ENCODE measurements at regions not wholly inside any gene's neighbourhood (a gene's known extent, or its start where the extent isn't known, plus 50 kb on each side); places are given as distances from the start of the nearest gene placed in this dataset.

DNA sequence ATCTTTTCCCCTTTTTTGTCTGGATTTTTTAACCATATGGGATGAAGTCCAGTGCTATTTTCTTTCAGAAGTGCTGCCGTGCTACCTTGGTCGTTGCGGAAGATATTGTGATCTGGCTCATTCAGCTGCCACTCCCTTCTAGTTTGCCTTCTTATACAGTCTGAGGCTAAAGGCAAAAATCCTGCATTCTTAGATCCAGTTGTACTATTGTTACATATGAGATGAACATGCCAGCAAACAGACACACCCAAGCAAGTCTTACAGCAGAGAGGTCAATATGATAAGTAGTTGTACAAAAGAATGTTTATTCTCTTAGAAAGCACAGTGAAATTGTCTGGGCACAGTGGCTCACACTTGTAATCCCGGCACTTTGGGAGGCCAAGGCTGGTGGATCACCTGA, 108.0 kb upstream of the COX10 start:
- Histone ChIP-seq H4K20me1 (replicated peaks in 1 of 2; ENCODE audit: control insufficient read depth in 1 of 2, insufficient read depth in 2 of 2, low read length in 2 of 2) (no peaks in the 10 kb centered on the region), H3K27ac (ENCODE audit: low read depth, low read length) (no peak overlapping the region), H4K8ac (ENCODE audit: extremely low read depth, insufficient read depth, low read length) (no peak overlapping the region), H4K91ac (replicated peaks; ENCODE audit: insufficient read length, low read length) (no peak overlapping the region), H2BK120ac (replicated peaks; ENCODE audit: low read depth, low read length) (no peak overlapping the region), H3K4me3 (ENCODE audit: extremely low read depth in 1 of 4, insufficient read depth in 2 of 4, low read depth in 3 of 4, low read length in 4 of 4) (no peak overlapping the region), H3K4me2 (ENCODE audit: insufficient read depth in 1 of 2, low read depth in 2 of 2, low read length in 2 of 2) (no peak overlapping the region), H4K5ac (ENCODE audit: insufficient read length, low read depth, low read length) (no peak overlapping the region), H3K4ac (replicated peaks; ENCODE audit: insufficient read length, low read depth, low read length) (no peak overlapping the region), H3K27me3 (replicated peaks in 1 of 4; ENCODE audit: control insufficient read depth in 3 of 4, extremely low read depth in 1 of 4, insufficient read depth in 3 of 4, low read length in 3 of 4) (no peaks in the 10 kb centered on the region), H3K9ac (replicated peaks in 1 of 4; ENCODE audit: extremely low read depth in 1 of 4, low read depth in 3 of 4, low read length in 3 of 4) (no peak overlapping the region), H3K18ac (ENCODE audit: extremely low read depth, low read length) (no peak overlapping the region), H2BK5ac (ENCODE audit: low read depth, low read length) (no peak overlapping the region), H2AFZ (ENCODE audit: low read length) (no peak overlapping the region), H2BK12ac (ENCODE audit: low read depth, low read length) (no peak overlapping the region), H3K4me1 (replicated peaks in 1 of 4; ENCODE audit: control insufficient read depth in 3 of 4, insufficient read depth in 4 of 4, low read length in 3 of 4) (no peaks in the 10 kb centered on the region), H2AK5ac (ENCODE audit: low read depth, low read length) (no peak overlapping the region), H3K23ac (ENCODE audit: insufficient read length) (no peak overlapping the region), H3K36me3 (ENCODE audit: control insufficient read depth in 2 of 4, insufficient read depth in 4 of 4, low read length in 3 of 4) (no peaks in the 10 kb centered on the region), H3K79me1 (ENCODE audit: low read depth, low read length) (no peaks in the 10 kb centered on the region), H3K9me3 (ENCODE audit: insufficient read depth in 2 of 2, low read depth in 1 of 2, low read length in 1 of 2) (no peaks in the 10 kb centered on the region), H2BK15ac (ENCODE audit: low read length) (no peak overlapping the region), H3K23me2 (ENCODE audit: low read depth, low read length) (no peaks in the 10 kb centered on the region), H3K79me2 (ENCODE audit: control insufficient read depth in 1 of 2, insufficient read depth in 2 of 2, low read length in 2 of 2) (no peaks in the 10 kb centered on the region), H3K14ac (ENCODE audit: insufficient read length) (no peak overlapping the region), H2BK20ac (ENCODE audit: low read length) (no peak overlapping the region), H3K56ac (replicated peaks; ENCODE audit: insufficient read length, low read depth, low read length) (no peak overlapping the region)
- DNase-seq (ENCODE audit: low read depth in 1 of 2, low spot score in 2 of 2) = no peak
- FAIRE-seq = no peak
- ChIA-PET POLR2A (ENCODE audit: partially characterized antibody) (no interaction called here), CTCF (ENCODE audit: partially characterized antibody) (no interaction called here)
- WGBS, 2 experiments (ENCODE audit: extremely low coverage in 1 of 2, insufficient coverage in 1 of 2, insufficient read length in 1 of 2, insufficient replicate concordance in 2 of 2, low coverage in 1 of 2, low lambda C conversion rate in 2 of 2, missing lambda C conversion rate in 1 of 2) = 89% methylated on average over 4 of the region's 4 CpGs; no CpG with 5 or more reads in 1 of the 2 experiments
- TF ChIP-seq RFX5 (IDR thresholded peaks at IDR 0.05; ENCODE audit: borderline replicate concordance, low read depth, low read length) (no peak), YY1 (IDR thresholded peaks at IDR 0.05; ENCODE audit: low read depth, low read length) (no peak), JUN (IDR thresholded peaks at IDR 0.05; ENCODE audit: low read depth, low read length) (no peak), CEBPB (IDR thresholded peaks at IDR 0.05; ENCODE audit: low read depth, low read length) (no peak), CHD1 (IDR thresholded peaks at IDR 0.05; ENCODE audit: low read depth, low read length) (no peak), GTF2F1 (IDR thresholded peaks at IDR 0.05; ENCODE audit: borderline replicate concordance, low read depth, low read length) (no peak), CHD2 (IDR thresholded peaks at IDR 0.05; ENCODE audit: low read length) (no peak), TAF1 (IDR thresholded peaks at IDR 0.05; ENCODE audit: low read depth, low read length) (no peak), ASH2L (IDR thresholded peaks at IDR 0.05; ENCODE audit: low read length) (no peak), CBX8 (IDR thresholded peaks at IDR 0.05; ENCODE audit: borderline replicate concordance, low read depth, low read length) (no peak), KDM5A (IDR thresholded peaks at IDR 0.05; ENCODE audit: low read length) (no peak)

All from H1 (cell line).